Endothelial cell of umbilical vein (primary cell): ENCODE measurements at regions not wholly inside any gene's neighbourhood (a gene's known extent, or its start where the extent isn't known, plus 50 kb on each side); places are given as distances from the start of the nearest gene placed in this dataset.

Source experiments
- BruUV-seq: library from RNA; stranded (reverse); fragments of 400-500 nt; replicated peaks from 2 replicates; lab custom pipeline; 2021; lab: Mats Ljungman, UMichigan
- CTCF ChIA-PET: fragments of 300-600, 350-600 bp; sonication (Branson Sonifier 250); formaldehyde crosslinking; loops from one replicate; lab custom pipeline; 2021; ENCODE audit warnings: antibody characterized with exemption, inconsistent platforms; lab: Charles Lee
- POLR2A ChIA-PET: fragments of 300-600, 350-600 bp; sonication (Branson Sonifier 250); formaldehyde crosslinking; loops from one replicate; lab custom pipeline; 2021; ENCODE audit warnings: antibody characterized with exemption, inconsistent platforms; lab: Charles Lee
- DNase-seq: peaks from one replicate; pipeline ENCODE4 v3.0.0-alpha.2; 2011; ENCODE audit warnings: low read depth, low spot score
- FAIRE-seq: peaks from 2 replicates; lab custom pipeline; 2011; peaks lifted over from hg19 to GRCh38; lab: Jason Lieb, UNC
- H2AFZ ChIP-seq: 2 replicates; pipeline ENCODE4 v1.6.0; 2012; ENCODE audit warnings: low read depth, low read length, control low read depth, inconsistent platforms
- H3K27ac ChIP-seq: 2 replicates; pipeline ENCODE4 v1.5.1; 2011; ENCODE audit warnings: low read depth, mild to moderate bottlenecking, control low read depth, low read length, moderate library complexity; ENCODE audit not compliant: insufficient read depth
- H3K27me3 ChIP-seq, 2 experiments: 2 replicates each; pipeline versions ENCODE4 v1.6.0 to v1.6.1; 2011; ENCODE audit warnings: low read length in 2 of 2, mixed read lengths in 1 of 2; ENCODE audit not compliant: control insufficient read depth in 2 of 2, insufficient read depth in 2 of 2
- H3K36me3 ChIP-seq, 2 experiments: 2 replicates in 1 of 2; 3 replicates in 1 of 2; pipeline ENCODE4 v1.5.1; 2011; ENCODE audit warnings: low read length in 2 of 2, mild to moderate bottlenecking in 1 of 2, moderate library complexity in 1 of 2; ENCODE audit not compliant: control insufficient read depth in 2 of 2, insufficient read depth in 2 of 2; ENCODE audit errors: extremely low read depth in 1 of 2
- H3K4me1 ChIP-seq: 3 replicates; pipeline ENCODE4 v1.5.1; 2011; ENCODE audit warnings: mild to moderate bottlenecking, low read length; ENCODE audit not compliant: control insufficient read depth, insufficient read depth; ENCODE audit errors: extremely low read depth
- H3K4me2 ChIP-seq: 2 replicates; pipeline ENCODE4 v1.6.1; 2011; ENCODE audit warnings: low read length, control low read depth, mixed read lengths; ENCODE audit not compliant: insufficient read depth
- H3K4me3 ChIP-seq, 3 experiments: fragments of 200-600 bp in 1 of 3; sonication (generic), shearing (Covaris generic) in 1 of 3; replicated peaks in 1 of 3; 2 replicates each; pipeline ENCODE4 v1.5.1; 2011 to 2016; ENCODE audit warnings: control low read depth in 3 of 3, low read length in 3 of 3, mild to moderate bottlenecking in 2 of 3, inconsistent platforms in 1 of 3, low read depth in 1 of 3, moderate library complexity in 1 of 3; ENCODE audit not compliant: insufficient read depth in 1 of 3
- H3K79me2 ChIP-seq: 2 replicates; pipeline ENCODE4 v1.6.0; 2012; ENCODE audit warnings: low read length, inconsistent platforms; ENCODE audit not compliant: control insufficient read depth, insufficient read depth
- H3K9ac ChIP-seq: replicated peaks from 2 replicates; pipeline ENCODE3; 2011; ENCODE audit warnings: low read length, control low read depth; ENCODE audit not compliant: insufficient read depth; ENCODE audit errors: extremely low read depth
- H3K9me1 ChIP-seq: replicated peaks from 3 replicates; pipeline ENCODE4 v1.6.0; 2011; ENCODE audit warnings: mild to moderate bottlenecking, low read length; ENCODE audit not compliant: control insufficient read depth, insufficient read depth; ENCODE audit errors: extremely low read depth
- H3K9me3 ChIP-seq: replicated peaks from 2 replicates; pipeline ENCODE4 v1.5.1; 2012; ENCODE audit warnings: low read length, inconsistent platforms; ENCODE audit not compliant: control insufficient read depth, insufficient read depth
- H4K20me1 ChIP-seq: replicated peaks from 2 replicates; pipeline ENCODE3; 2011; ENCODE audit warnings: mild to moderate bottlenecking, low read length; ENCODE audit not compliant: control insufficient read depth, insufficient read depth; ENCODE audit errors: extremely low read depth
- CTCF ChIP-seq, 2 donors: IDR thresholded peaks; 1 replicate in 1 of 2; 2 replicates in 1 of 2; pipeline ENCODE4 v1.5.1; 2011; ENCODE audit warnings: low read length in 2 of 2, mild to moderate bottlenecking in 2 of 2, moderate library complexity in 2 of 2, control low read depth in 1 of 2, inconsistent platforms in 1 of 2, low read depth in 1 of 2; ENCODE audit not compliant: insufficient read depth in 1 of 2; ENCODE audit errors: extremely low read depth in 1 of 2
- EZH2 ChIP-seq: IDR thresholded peaks from 2 replicates; pipeline ENCODE4 v1.6.1; 2012; ENCODE audit warnings: borderline replicate concordance, low read depth, mild to moderate bottlenecking, moderate library complexity, low read length, inconsistent platforms; ENCODE audit not compliant: severe bottlenecking
- FOS ChIP-seq: IDR thresholded peaks from 2 replicates; pipeline ENCODE4 v1.6.1; 2011; ENCODE audit warnings: mild to moderate bottlenecking, low read length, moderate library complexity, borderline replicate concordance; ENCODE audit not compliant: insufficient read depth
- GATA2 ChIP-seq: IDR thresholded peaks from 2 replicates; pipeline ENCODE4 v1.7.0; 2011; ENCODE audit warnings: low read depth, mild to moderate bottlenecking, moderate library complexity, mixed read lengths, low read length; ENCODE audit not compliant: insufficient read length, insufficient read depth
- JUN ChIP-seq: IDR thresholded peaks from 2 replicates; pipeline ENCODE4 v1.6.1; 2011; ENCODE audit warnings: borderline replicate concordance, low read depth; ENCODE audit not compliant: insufficient read length, insufficient read depth
- MAX ChIP-seq: IDR thresholded peaks from 2 replicates; pipeline ENCODE4 v1.6.1; 2011; ENCODE audit not compliant: insufficient read depth, insufficient read length
- MYC ChIP-seq: IDR thresholded peaks from one replicate; pipeline ENCODE4 v1.6.1; 2011; ENCODE audit warnings: mild to moderate bottlenecking, low read depth, low read length
- POLR2A ChIP-seq: IDR thresholded peaks from 2 replicates; pipeline ENCODE4 v1.6.1; 2012; ENCODE audit warnings: low read depth, mild to moderate bottlenecking, control low read depth, low read length
- POLR2AphosphoS5 ChIP-seq: IDR thresholded peaks from 2 replicates; pipeline ENCODE4 v1.6.1; 2012; ENCODE audit warnings: low read depth, mild to moderate bottlenecking, control low read depth, low read length, moderate library complexity; ENCODE audit not compliant: insufficient read depth
- dilution Hi-C: fragments of 300-500 bp; cut with MboI; formaldehyde crosslinking; loops from one replicate; pipeline ENCODE4 v1.15.0; 2019; ENCODE audit warnings: low sequenced_read_pairs; ENCODE audit not compliant: extremely low pct_ligation_motif_present
- intact Hi-C: fragments of 100-400 bp; cut with micrococcal nuclease; formaldehyde crosslinking; loops from one replicate; pipeline ENCODE4 v1.10.0; 2022

- BruUV-seq: no TSS peak
- no peaks in the 10 kb centered on the region for H3K4me1 ChIP-seq
- TF ChIP-seq POLR2AphosphoS5: no peak
- no peak for TF ChIP-seq FOS
- TF ChIP-seq EZH2: no peak
- TF ChIP-seq MYC: no peak
- no peak for TF ChIP-seq JUN
- no peak for TF ChIP-seq POLR2A
- no peak for TF ChIP-seq CTCF (IDR thresholded peaks at IDR 0.05; ENCODE audit: extremely low read depth in 1 of 2, insufficient read depth in 1 of 2, low read depth in 1 of 2, low read length in 2 of 2)
- no peak for TF ChIP-seq MAX
- TF ChIP-seq GATA2: no peak
- no peaks in the 10 kb centered on the region for H3K79me2 ChIP-seq
- no peaks in the 10 kb centered on the region for H3K9me3 ChIP-seq
- no peak overlapping the region for H2AFZ ChIP-seq
- H4K20me1 ChIP-seq: no peaks in the 10 kb centered on the region
- ChIA-PET POLR2A (no interaction called here), CTCF (no interaction called here)
- H3K4me3 ChIP-seq: no peak overlapping the region
- no peaks in the 10 kb centered on the region for H3K27me3 ChIP-seq
- H3K9ac ChIP-seq: no peak overlapping the region
- DNase-seq (no peak), FAIRE-seq (no peak)
- no peaks in the 10 kb centered on the region for H3K36me3 ChIP-seq
- no peak overlapping the region for H3K27ac ChIP-seq
- H3K9me1 ChIP-seq: no peaks in the 10 kb centered on the region
- intact Hi-C loops: no loop called here
- no peak overlapping the region for H3K4me2 ChIP-seq
- dilution Hi-C loops: no loop called here
Measured at GRCh38 chr7:91564541-91564940, 300.3 kb downstream of the FZD1 start.
